HepG2 (cell line): ENCODE measurements at regions not wholly inside any gene's neighbourhood (a gene's known extent, or its start where the extent isn't known, plus 50 kb on each side); places are given as distances from the start of the nearest gene placed in this dataset.

Source experiments
- CREM ChIP-seq, 2 experiments: sonication (generic) in 1 of 2; formaldehyde crosslinking in 1 of 2; IDR thresholded peaks; 2 replicates each; pipeline versions ENCODE4 v1.4.0 to v1.6.1; 2016 to 2020; ENCODE audit warnings: antibody characterized with exemption in 1 of 2, mild to moderate bottlenecking in 1 of 2, missing genetic modification reagents in 1 of 2
- EZH2 ChIP-seq: conservative IDR thresholded peaks from 2 replicates; pipeline ENCODE4 v1.6.1; 2012; ENCODE audit warnings: mild to moderate bottlenecking, low read depth, low read length, moderate library complexity
- JUN ChIP-seq: sonication (generic); formaldehyde crosslinking; IDR thresholded peaks from 2 replicates; pipeline ENCODE4 v1.4.0; 2020; ENCODE audit warnings: mild to moderate bottlenecking, missing genetic modification reagents
- MAFG ChIP-seq: sonication (generic); formaldehyde crosslinking; IDR thresholded peaks from 2 replicates; pipeline ENCODE4 v1.5.1; 2020; ENCODE audit warnings: mild to moderate bottlenecking, missing genetic modification reagents
- MTA3 ChIP-seq: sonication (generic); formaldehyde crosslinking; IDR thresholded peaks from 2 replicates; pipeline ENCODE4 v1.4.0; 2020; ENCODE audit warnings: missing genetic modification reagents
- SRF ChIP-seq: IDR thresholded peaks from 2 replicates; pipeline ENCODE4 v1.6.1; 2011; ENCODE audit warnings: mild to moderate bottlenecking, low read depth, low read length, moderate library complexity
- YY1 ChIP-seq: IDR thresholded peaks from 2 replicates; pipeline ENCODE4 v1.6.1; 2011; ENCODE audit warnings: low read length, low read depth, moderate library complexity, mild to moderate bottlenecking; ENCODE audit not compliant: insufficient read depth, insufficient replicate concordance
- TF ChIP-seq, protein P1 (sequence below): IDR thresholded peaks from 2 replicates; pipeline ENCODE4 v1.6.1; 2016; ENCODE audit warnings: low read depth, missing genetic modification reagents, missing compliant biosample characterization

GRCh38 chr9:22970434-22970975 lies 523.9 kb downstream of the DMRTA1 start:
- TF ChIP-seq MAFG (no peak), EZH2 (no peak), CREM (IDR thresholded peaks at IDR 0.05) (no peak), CREM (CRISPR knock-in tag; IDR thresholded peaks at IDR 0.05) (no peak), JUN (no peak), MTA3 (no peak), SRF (no peak), YY1 (no peak)
- TF ChIP-seq, protein P1, sequence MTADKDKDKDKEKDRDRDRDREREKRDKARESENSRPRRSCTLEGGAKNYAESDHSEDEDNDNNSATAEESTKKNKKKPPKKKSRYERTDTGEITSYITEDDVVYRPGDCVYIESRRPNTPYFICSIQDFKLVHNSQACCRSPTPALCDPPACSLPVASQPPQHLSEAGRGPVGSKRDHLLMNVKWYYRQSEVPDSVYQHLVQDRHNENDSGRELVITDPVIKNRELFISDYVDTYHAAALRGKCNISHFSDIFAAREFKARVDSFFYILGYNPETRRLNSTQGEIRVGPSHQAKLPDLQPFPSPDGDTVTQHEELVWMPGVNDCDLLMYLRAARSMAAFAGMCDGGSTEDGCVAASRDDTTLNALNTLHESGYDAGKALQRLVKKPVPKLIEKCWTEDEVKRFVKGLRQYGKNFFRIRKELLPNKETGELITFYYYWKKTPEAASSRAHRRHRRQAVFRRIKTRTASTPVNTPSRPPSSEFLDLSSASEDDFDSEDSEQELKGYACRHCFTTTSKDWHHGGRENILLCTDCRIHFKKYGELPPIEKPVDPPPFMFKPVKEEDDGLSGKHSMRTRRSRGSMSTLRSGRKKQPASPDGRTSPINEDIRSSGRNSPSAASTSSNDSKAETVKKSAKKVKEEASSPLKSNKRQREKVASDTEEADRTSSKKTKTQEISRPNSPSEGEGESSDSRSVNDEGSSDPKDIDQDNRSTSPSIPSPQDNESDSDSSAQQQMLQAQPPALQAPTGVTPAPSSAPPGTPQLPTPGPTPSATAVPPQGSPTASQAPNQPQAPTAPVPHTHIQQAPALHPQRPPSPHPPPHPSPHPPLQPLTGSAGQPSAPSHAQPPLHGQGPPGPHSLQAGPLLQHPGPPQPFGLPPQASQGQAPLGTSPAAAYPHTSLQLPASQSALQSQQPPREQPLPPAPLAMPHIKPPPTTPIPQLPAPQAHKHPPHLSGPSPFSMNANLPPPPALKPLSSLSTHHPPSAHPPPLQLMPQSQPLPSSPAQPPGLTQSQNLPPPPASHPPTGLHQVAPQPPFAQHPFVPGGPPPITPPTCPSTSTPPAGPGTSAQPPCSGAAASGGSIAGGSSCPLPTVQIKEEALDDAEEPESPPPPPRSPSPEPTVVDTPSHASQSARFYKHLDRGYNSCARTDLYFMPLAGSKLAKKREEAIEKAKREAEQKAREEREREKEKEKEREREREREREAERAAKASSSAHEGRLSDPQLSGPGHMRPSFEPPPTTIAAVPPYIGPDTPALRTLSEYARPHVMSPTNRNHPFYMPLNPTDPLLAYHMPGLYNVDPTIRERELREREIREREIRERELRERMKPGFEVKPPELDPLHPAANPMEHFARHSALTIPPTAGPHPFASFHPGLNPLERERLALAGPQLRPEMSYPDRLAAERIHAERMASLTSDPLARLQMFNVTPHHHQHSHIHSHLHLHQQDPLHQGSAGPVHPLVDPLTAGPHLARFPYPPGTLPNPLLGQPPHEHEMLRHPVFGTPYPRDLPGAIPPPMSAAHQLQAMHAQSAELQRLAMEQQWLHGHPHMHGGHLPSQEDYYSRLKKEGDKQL (CRISPR knock-in tag), result no peak
